HFF-Myc (cell line): ENCODE measurements at regions not wholly inside any gene's neighbourhood (a gene's known extent, or its start where the extent isn't known, plus 50 kb on each side); places are given as distances from the start of the nearest gene placed in this dataset.

ENCODE experiments used
- DNase-seq: peaks from one replicate; pipeline ENCODE4 v3.0.0-alpha.2; 2011; ENCODE audit warnings: low read depth; ENCODE audit errors: extremely low read depth
- H3K4me3 ChIP-seq: replicated peaks from 2 replicates; pipeline ENCODE4 v1.5.1; 2011; ENCODE audit warnings: low read depth, mild to moderate bottlenecking, control low read depth, low read length
- TF ChIP-seq, protein P1 (sequence below): IDR thresholded peaks from 2 replicates; pipeline ENCODE4 v1.5.1; 2012; ENCODE audit warnings: mild to moderate bottlenecking, low read depth, low read length, control low read depth; ENCODE audit errors: missing control alignments

DNA sequence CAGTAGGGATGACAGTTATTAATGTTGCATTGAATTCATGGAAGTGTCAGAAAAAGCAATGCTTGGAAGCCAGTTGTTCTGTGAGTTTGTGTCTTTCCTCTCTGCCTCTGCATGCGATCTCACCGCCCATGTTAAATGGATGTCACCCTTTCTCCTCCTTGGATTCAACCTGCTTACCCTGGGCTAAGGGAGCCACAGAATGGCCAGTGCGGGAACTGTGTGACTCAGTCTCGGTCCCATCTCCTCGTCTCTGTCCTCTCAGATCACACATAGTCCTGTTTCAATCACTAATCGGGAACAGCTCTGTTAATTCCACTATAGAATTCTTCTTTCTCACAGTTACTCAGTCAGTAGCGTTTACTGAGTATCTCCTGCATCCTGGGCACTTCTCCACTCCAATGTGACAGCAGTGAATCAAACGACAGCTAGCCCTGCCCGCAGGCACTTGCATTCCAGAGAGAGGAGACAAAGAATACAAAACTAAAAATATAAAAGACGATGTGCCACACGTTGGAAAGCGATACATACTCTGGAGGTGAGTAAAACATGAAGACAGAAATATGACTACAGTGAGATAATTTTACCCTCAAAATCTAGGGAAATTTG lies 53.6 kb upstream of the TLR3 start:
- no peak for DNase-seq
- TF ChIP-seq, protein P1, sequence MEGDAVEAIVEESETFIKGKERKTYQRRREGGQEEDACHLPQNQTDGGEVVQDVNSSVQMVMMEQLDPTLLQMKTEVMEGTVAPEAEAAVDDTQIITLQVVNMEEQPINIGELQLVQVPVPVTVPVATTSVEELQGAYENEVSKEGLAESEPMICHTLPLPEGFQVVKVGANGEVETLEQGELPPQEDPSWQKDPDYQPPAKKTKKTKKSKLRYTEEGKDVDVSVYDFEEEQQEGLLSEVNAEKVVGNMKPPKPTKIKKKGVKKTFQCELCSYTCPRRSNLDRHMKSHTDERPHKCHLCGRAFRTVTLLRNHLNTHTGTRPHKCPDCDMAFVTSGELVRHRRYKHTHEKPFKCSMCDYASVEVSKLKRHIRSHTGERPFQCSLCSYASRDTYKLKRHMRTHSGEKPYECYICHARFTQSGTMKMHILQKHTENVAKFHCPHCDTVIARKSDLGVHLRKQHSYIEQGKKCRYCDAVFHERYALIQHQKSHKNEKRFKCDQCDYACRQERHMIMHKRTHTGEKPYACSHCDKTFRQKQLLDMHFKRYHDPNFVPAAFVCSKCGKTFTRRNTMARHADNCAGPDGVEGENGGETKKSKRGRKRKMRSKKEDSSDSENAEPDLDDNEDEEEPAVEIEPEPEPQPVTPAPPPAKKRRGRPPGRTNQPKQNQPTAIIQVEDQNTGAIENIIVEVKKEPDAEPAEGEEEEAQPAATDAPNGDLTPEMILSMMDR = no peak
- H3K4me3 ChIP-seq = no peak overlapping the region

DNA sequence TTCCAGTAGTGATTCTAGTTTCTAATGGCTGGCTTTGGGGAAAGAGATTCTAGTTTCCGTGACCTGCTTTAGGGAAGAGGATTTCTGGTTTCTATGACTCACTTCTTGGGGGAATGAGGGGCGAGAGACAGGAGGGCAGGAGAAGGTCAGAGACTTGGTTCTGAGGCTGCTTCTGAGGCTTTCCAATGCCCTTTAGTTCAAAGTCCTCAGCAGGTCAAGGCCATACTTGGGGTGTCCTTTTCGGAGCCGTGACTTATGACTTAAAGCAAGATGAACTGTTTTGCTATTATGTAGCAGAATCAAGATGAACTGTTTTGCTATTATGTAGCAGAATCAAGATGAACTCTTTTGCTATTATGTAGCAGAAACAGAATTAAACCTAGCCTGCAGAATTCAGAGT lies 52.2 kb upstream of the TLR3 start:
- no peak for DNase-seq
- no peak overlapping the region for H3K4me3 ChIP-seq
- TF ChIP-seq, protein P1 = no peak

DNA sequence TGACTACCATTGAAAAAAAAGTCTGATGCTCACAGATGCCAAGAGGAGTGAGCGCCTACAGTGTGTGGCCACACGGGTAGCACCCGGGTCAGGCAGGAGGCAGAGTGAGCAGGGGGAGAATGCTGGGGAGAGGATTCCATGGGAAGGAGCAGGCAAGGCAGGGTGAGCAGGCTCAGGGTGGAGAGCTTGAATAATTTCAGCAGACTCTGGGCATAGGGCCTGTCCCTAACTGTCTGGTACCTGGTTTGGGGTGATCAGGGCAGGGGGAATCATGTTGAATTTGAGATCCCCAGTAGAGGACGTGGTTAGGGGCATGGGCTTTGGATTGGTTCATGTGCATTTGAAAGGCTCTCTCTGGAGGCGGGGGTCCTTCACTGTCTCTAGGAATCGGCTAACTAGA lies 51.2 kb upstream of the TLR3 start:
- H3K4me3 ChIP-seq = no peak overlapping the region
- DNase-seq = no peak
- TF ChIP-seq, protein P1 = no peak

DNA sequence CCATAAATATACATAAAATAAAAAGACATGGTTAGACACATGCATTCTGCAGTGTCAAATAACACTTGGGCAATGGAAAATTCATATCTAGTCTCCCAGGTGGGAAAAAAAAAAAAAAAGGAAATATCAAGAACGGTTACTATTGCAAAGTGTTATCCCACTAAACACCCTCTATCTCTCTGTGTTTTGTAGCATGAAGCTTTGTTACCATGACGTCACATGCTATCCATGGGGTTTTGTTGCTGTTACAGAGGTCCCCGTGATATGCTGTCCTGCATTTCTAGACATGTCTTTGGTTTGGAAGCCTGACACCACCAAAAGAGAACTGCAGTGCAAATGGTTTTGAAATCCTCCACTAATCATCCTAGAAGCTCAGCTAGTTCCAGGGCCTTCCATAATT lies 50.7 kb upstream of the TLR3 start:
- H3K4me3 ChIP-seq = no peak overlapping the region
- DNase-seq = no peak
- TF ChIP-seq, protein P1 = no peak

DNA sequence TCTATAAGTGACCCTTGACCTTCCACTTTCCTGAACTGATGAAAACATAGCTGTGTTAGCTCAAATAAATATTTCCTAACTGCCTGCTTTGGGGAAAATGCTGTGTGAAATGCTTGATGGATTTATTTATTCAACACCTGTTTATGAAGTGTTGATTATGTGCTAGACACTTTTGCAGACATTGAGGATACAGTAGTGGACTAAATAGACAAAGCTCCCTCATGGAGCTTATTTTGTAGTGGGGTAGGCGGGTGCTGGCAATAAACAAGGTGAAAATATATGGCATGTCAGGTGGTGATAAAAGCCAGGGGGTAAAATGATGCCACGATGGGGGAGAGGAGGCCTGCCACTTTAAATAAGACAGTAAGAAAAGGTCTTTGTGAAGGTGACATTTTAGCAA lies 50.2 kb upstream of the TLR3 start:
- DNase-seq = no peak
- TF ChIP-seq, protein P1 = no peak
- no peak overlapping the region for H3K4me3 ChIP-seq
